GM12801 (cell line): ENCODE measurements at regions not wholly inside any gene's neighbourhood (a gene's known extent, or its start where the extent isn't known, plus 50 kb on each side); places are given as distances from the start of the nearest gene placed in this dataset.

Experiments used
- TF ChIP-seq, protein P1 (sequence below): IDR thresholded peaks from one replicate; pipeline ENCODE4 v1.5.1; 2011; ENCODE audit warnings: control low read depth; ENCODE audit not compliant: insufficient read length; ENCODE audit errors: extremely low read depth

DNA sequence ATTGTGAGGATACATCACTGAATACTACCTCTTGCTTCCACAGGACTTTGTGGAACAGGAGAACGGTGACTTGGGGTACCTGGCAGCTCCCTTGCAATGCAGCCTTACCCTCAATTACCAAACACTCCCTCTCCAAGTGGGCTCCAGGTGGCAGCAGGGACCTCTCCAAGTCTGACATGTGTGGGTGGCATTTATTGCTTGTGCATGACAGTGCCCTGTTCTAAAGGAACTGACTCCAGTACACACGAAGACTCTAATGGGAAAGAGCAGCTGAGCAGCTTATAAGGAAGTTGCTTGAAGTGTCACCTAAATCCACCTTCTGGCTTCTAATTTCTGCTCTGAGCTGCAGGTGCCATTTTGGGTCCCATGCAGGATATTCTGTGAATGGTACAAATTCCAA lies 174.1 kb upstream of the SLCO3A1 start:
- TF ChIP-seq, protein P1, sequence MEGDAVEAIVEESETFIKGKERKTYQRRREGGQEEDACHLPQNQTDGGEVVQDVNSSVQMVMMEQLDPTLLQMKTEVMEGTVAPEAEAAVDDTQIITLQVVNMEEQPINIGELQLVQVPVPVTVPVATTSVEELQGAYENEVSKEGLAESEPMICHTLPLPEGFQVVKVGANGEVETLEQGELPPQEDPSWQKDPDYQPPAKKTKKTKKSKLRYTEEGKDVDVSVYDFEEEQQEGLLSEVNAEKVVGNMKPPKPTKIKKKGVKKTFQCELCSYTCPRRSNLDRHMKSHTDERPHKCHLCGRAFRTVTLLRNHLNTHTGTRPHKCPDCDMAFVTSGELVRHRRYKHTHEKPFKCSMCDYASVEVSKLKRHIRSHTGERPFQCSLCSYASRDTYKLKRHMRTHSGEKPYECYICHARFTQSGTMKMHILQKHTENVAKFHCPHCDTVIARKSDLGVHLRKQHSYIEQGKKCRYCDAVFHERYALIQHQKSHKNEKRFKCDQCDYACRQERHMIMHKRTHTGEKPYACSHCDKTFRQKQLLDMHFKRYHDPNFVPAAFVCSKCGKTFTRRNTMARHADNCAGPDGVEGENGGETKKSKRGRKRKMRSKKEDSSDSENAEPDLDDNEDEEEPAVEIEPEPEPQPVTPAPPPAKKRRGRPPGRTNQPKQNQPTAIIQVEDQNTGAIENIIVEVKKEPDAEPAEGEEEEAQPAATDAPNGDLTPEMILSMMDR: no peak

DNA sequence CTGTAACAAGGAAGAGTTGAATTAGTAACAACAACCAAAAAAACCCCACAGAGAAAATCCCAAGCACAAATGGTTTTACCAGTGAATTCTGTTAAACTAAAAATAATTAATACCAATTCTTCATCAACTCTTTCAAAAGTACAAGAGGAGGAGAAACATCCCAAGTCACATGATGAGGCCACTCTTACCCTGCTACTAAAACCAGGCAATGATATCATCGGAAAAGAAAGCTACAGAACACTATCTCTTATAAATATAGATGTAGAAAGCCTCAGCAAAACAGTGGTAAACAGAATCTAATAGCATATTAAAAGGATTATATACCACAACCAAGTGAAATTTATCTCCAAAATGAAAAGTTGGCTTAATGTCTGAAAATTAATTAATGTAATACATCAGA lies 168.1 kb upstream of the SLCO3A1 start:
- TF ChIP-seq, protein P1: no peak

DNA sequence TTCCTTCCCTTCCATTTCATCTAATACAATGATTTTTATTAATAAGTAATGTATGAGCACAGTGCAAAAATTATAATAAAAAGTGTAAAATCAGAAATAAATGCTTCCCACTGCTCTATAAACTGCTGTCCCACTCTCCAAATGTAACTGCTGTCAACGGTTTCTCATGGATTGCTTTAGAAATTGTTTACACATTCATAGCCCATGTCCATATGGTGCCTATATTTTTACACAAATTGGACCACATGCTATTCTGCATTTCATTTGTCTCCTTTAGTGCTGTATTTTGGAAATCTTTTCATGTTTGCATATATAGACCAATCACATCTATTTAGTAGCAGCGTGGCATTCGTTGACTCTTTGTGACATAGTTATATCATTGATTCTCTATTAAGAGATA lies 164.7 kb upstream of the SLCO3A1 start:
- TF ChIP-seq, protein P1: no peak

DNA sequence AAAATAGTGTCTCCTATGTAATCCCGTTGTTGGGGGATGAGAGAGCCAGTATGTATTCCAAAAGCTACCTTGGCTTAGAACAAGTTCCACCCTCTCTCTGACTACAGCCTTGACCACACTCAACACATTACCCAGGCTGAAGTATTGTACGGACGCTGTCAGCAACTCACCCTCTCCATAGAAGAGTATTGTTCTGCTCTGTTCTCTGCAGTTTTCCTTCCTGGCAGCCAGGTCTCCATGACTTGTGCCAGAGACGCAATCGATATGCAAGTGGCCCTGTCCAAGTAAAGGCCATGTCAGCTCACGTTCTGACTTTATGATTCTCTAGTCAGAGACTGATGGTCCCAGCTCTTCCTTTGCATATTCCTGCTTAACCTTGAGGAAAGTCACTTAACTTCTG lies 164.1 kb upstream of the SLCO3A1 start:
- TF ChIP-seq, protein P1: no peak

DNA sequence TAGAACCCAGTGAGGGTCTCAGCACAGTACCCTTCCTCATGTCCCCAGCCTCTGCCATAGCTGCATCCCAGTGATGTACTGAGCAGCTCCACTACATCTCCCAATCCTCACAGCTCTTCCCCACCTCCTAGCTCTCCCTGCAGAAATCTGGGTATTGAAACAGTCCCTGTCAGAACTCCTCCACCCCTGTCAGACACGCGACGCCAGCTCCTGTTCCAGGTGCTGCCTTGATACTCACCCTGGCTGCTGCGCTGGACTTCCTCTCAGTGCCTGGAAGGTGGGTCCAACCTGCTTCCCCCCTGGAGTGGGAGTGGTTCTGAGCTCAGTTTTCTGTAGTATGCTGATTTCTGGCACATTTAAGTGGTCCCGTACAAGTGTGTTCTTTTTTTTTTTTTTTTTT lies 160.9 kb upstream of the SLCO3A1 start:
- TF ChIP-seq, protein P1: no peak

DNA sequence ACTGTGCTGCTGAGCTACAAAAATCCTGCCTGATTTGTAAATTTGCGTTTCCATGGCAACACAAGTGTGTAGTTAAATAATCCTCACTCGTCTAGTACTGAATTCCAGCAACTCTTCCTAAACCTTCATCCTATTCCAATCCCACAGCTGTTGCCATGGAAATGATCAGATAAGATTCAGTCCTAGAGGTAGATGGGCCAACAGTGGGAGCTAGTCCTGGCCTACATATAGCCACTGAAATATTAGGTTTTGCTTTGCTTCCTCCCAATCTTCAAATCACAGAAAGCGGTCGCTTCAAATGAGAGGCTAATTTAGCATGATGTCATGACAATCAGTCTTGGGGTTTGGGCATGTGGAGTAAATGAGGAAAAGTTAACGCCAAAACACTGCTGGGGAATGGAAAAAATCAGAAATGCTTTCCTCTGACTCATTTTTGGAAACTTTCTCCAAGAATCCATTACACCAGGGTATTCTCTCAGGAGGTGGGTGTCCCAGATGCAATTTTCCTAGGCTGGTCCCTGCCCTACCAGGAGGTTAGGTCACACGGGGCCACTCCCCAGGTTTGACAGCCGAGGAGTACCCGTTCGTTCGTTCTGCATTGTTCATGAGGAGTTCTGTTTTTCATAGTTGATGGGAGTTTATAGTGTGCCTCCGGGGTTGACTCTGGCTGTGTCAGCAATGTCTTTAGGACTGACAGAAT lies 159.2 kb upstream of the SLCO3A1 start:
- TF ChIP-seq, protein P1: no peak

DNA sequence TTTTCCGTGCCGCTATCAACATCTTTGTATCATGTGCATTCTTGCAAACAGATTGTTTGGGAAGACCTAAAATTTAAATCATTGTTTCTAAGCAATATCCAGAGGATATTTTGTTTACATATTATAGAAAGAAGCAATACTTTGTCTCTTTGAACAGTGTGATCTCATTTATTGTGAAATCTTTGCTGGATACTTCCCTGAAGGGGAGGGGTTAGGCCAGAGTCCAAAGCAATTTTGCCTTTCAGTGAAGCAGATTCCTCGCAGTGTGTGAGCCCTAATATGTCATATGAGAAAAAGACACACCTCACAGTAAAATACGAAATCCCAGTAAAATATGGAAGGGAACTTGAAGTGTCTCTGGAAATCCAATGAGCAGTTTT lies 158.7 kb upstream of the SLCO3A1 start:
- TF ChIP-seq, protein P1: no peak
